SH-SY5Y (cell line): ENCODE measurements at regions not wholly inside any gene's neighbourhood (a gene's known extent, or its start where the extent isn't known, plus 50 kb on each side); places are given as distances from the start of the nearest gene placed in this dataset.

Experiments used
- GATA2 ChIP-seq: IDR thresholded peaks from 2 replicates; pipeline ENCODE4 v1.6.1; 2011; ENCODE audit warnings: mild to moderate bottlenecking, low read depth, low read length
- GATA3 ChIP-seq: IDR thresholded peaks from 2 replicates; pipeline ENCODE4 v1.6.1; 2011; ENCODE audit warnings: low read depth, mild to moderate bottlenecking, low read length, moderate library complexity

DNA sequence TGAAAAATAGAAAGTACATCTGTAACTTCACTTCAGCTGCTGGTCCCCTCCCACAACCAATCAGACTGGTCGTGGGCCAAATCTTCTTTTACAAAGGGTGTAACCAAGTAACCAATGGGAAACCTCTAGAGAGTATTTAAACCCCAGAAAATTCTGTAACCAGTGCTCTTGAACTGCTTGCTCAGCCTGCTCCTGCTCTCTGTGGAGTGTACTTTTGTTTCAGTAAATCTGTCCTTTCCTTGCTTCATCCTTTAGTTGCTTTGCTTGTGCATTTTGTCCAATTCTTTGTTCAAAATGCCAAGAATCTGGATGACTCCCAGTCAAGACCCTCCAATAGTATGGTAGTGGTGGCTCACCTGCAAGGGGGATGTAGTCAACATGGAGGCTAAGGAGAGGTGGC, 489.1 kb downstream of the FUT8 start:
- TF ChIP-seq GATA3 (no peak), GATA2 (no peak)
